Endothelial cell of umbilical vein (primary cell): ENCODE measurements at regions not wholly inside any gene's neighbourhood (a gene's known extent, or its start where the extent isn't known, plus 50 kb on each side); places are given as distances from the start of the nearest gene placed in this dataset.

Source experiments
- BruUV-seq: library from RNA; stranded (reverse); fragments of 400-500 nt; replicated peaks from 2 replicates; lab custom pipeline; 2021; lab: Mats Ljungman, UMichigan
- CTCF ChIA-PET: fragments of 300-600, 350-600 bp; sonication (Branson Sonifier 250); formaldehyde crosslinking; loops from one replicate; lab custom pipeline; 2021; ENCODE audit warnings: antibody characterized with exemption, inconsistent platforms; lab: Charles Lee
- POLR2A ChIA-PET: fragments of 300-600, 350-600 bp; sonication (Branson Sonifier 250); formaldehyde crosslinking; loops from one replicate; lab custom pipeline; 2021; ENCODE audit warnings: antibody characterized with exemption, inconsistent platforms; lab: Charles Lee
- DNase-seq: peaks from one replicate; pipeline ENCODE4 v3.0.0-alpha.2; 2011; ENCODE audit warnings: low read depth, low spot score
- FAIRE-seq: peaks from 2 replicates; lab custom pipeline; 2011; peaks lifted over from hg19 to GRCh38; lab: Jason Lieb, UNC
- H2AFZ ChIP-seq: 2 replicates; pipeline ENCODE4 v1.6.0; 2012; ENCODE audit warnings: low read depth, low read length, control low read depth, inconsistent platforms
- H3K27ac ChIP-seq: 2 replicates; pipeline ENCODE4 v1.5.1; 2011; ENCODE audit warnings: low read depth, mild to moderate bottlenecking, control low read depth, low read length, moderate library complexity; ENCODE audit not compliant: insufficient read depth
- H3K27me3 ChIP-seq, 2 experiments: 2 replicates each; pipeline versions ENCODE4 v1.6.0 to v1.6.1; 2011; ENCODE audit warnings: low read length in 2 of 2, mixed read lengths in 1 of 2; ENCODE audit not compliant: control insufficient read depth in 2 of 2, insufficient read depth in 2 of 2
- H3K36me3 ChIP-seq, 2 experiments: 2 replicates in 1 of 2; 3 replicates in 1 of 2; pipeline ENCODE4 v1.5.1; 2011; ENCODE audit warnings: low read length in 2 of 2, mild to moderate bottlenecking in 1 of 2, moderate library complexity in 1 of 2; ENCODE audit not compliant: control insufficient read depth in 2 of 2, insufficient read depth in 2 of 2; ENCODE audit errors: extremely low read depth in 1 of 2
- H3K4me1 ChIP-seq: 3 replicates; pipeline ENCODE4 v1.5.1; 2011; ENCODE audit warnings: mild to moderate bottlenecking, low read length; ENCODE audit not compliant: control insufficient read depth, insufficient read depth; ENCODE audit errors: extremely low read depth
- H3K4me2 ChIP-seq: 2 replicates; pipeline ENCODE4 v1.6.1; 2011; ENCODE audit warnings: low read length, control low read depth, mixed read lengths; ENCODE audit not compliant: insufficient read depth
- H3K4me3 ChIP-seq, 3 experiments: fragments of 200-600 bp in 1 of 3; sonication (generic), shearing (Covaris generic) in 1 of 3; replicated peaks in 1 of 3; 2 replicates each; pipeline ENCODE4 v1.5.1; 2011 to 2016; ENCODE audit warnings: control low read depth in 3 of 3, low read length in 3 of 3, mild to moderate bottlenecking in 2 of 3, inconsistent platforms in 1 of 3, low read depth in 1 of 3, moderate library complexity in 1 of 3; ENCODE audit not compliant: insufficient read depth in 1 of 3
- H3K79me2 ChIP-seq: 2 replicates; pipeline ENCODE4 v1.6.0; 2012; ENCODE audit warnings: low read length, inconsistent platforms; ENCODE audit not compliant: control insufficient read depth, insufficient read depth
- H3K9ac ChIP-seq: replicated peaks from 2 replicates; pipeline ENCODE3; 2011; ENCODE audit warnings: low read length, control low read depth; ENCODE audit not compliant: insufficient read depth; ENCODE audit errors: extremely low read depth
- H3K9me1 ChIP-seq: replicated peaks from 3 replicates; pipeline ENCODE4 v1.6.0; 2011; ENCODE audit warnings: mild to moderate bottlenecking, low read length; ENCODE audit not compliant: control insufficient read depth, insufficient read depth; ENCODE audit errors: extremely low read depth
- H3K9me3 ChIP-seq: replicated peaks from 2 replicates; pipeline ENCODE4 v1.5.1; 2012; ENCODE audit warnings: low read length, inconsistent platforms; ENCODE audit not compliant: control insufficient read depth, insufficient read depth
- H4K20me1 ChIP-seq: replicated peaks from 2 replicates; pipeline ENCODE3; 2011; ENCODE audit warnings: mild to moderate bottlenecking, low read length; ENCODE audit not compliant: control insufficient read depth, insufficient read depth; ENCODE audit errors: extremely low read depth
- CTCF ChIP-seq, 2 donors: IDR thresholded peaks; 1 replicate in 1 of 2; 2 replicates in 1 of 2; pipeline ENCODE4 v1.5.1; 2011; ENCODE audit warnings: low read length in 2 of 2, mild to moderate bottlenecking in 2 of 2, moderate library complexity in 2 of 2, control low read depth in 1 of 2, inconsistent platforms in 1 of 2, low read depth in 1 of 2; ENCODE audit not compliant: insufficient read depth in 1 of 2; ENCODE audit errors: extremely low read depth in 1 of 2
- EZH2 ChIP-seq: IDR thresholded peaks from 2 replicates; pipeline ENCODE4 v1.6.1; 2012; ENCODE audit warnings: borderline replicate concordance, low read depth, mild to moderate bottlenecking, moderate library complexity, low read length, inconsistent platforms; ENCODE audit not compliant: severe bottlenecking
- FOS ChIP-seq: IDR thresholded peaks from 2 replicates; pipeline ENCODE4 v1.6.1; 2011; ENCODE audit warnings: mild to moderate bottlenecking, low read length, moderate library complexity, borderline replicate concordance; ENCODE audit not compliant: insufficient read depth
- GATA2 ChIP-seq: IDR thresholded peaks from 2 replicates; pipeline ENCODE4 v1.7.0; 2011; ENCODE audit warnings: low read depth, mild to moderate bottlenecking, moderate library complexity, mixed read lengths, low read length; ENCODE audit not compliant: insufficient read length, insufficient read depth
- JUN ChIP-seq: IDR thresholded peaks from 2 replicates; pipeline ENCODE4 v1.6.1; 2011; ENCODE audit warnings: borderline replicate concordance, low read depth; ENCODE audit not compliant: insufficient read length, insufficient read depth
- MYC ChIP-seq: IDR thresholded peaks from one replicate; pipeline ENCODE4 v1.6.1; 2011; ENCODE audit warnings: mild to moderate bottlenecking, low read depth, low read length
- POLR2A ChIP-seq: IDR thresholded peaks from 2 replicates; pipeline ENCODE4 v1.6.1; 2012; ENCODE audit warnings: low read depth, mild to moderate bottlenecking, control low read depth, low read length
- POLR2AphosphoS5 ChIP-seq: IDR thresholded peaks from 2 replicates; pipeline ENCODE4 v1.6.1; 2012; ENCODE audit warnings: low read depth, mild to moderate bottlenecking, control low read depth, low read length, moderate library complexity; ENCODE audit not compliant: insufficient read depth
- dilution Hi-C: fragments of 300-500 bp; cut with MboI; formaldehyde crosslinking; loops from one replicate; pipeline ENCODE4 v1.15.0; 2019; ENCODE audit warnings: low sequenced_read_pairs; ENCODE audit not compliant: extremely low pct_ligation_motif_present
- intact Hi-C: fragments of 100-400 bp; cut with micrococcal nuclease; formaldehyde crosslinking; loops from one replicate; pipeline ENCODE4 v1.10.0; 2022
- TF ChIP-seq, protein P1 (sequence below): IDR thresholded peaks from 2 replicates; pipeline ENCODE4 v1.6.1; 2011; ENCODE audit not compliant: insufficient read depth, insufficient read length

GRCh38 chr3:18951333-18951732 is 197.0 kb upstream of the KCNH8 start:
- Histone ChIP-seq H2AFZ (no peak overlapping the region), H3K4me1 (no peaks in the 10 kb centered on the region), H3K4me3 (no peak overlapping the region), H3K79me2 (no peaks in the 10 kb centered on the region), H3K27ac (no peak overlapping the region), H3K4me2 (no peak overlapping the region), H4K20me1 (no peaks in the 10 kb centered on the region), H3K9ac (no peak overlapping the region), H3K27me3 (no peaks in the 10 kb centered on the region), H3K9me1 (no peaks in the 10 kb centered on the region), H3K9me3 (peaks cover 2% of the 10 kb centered on the region), H3K36me3 (no peaks in the 10 kb centered on the region)
- dilution Hi-C loops = no loop called here
- no peak for TF ChIP-seq POLR2AphosphoS5
- no peak for TF ChIP-seq POLR2A
- TF ChIP-seq EZH2 = no peak
- TF ChIP-seq JUN = no peak
- TF ChIP-seq, protein P1, sequence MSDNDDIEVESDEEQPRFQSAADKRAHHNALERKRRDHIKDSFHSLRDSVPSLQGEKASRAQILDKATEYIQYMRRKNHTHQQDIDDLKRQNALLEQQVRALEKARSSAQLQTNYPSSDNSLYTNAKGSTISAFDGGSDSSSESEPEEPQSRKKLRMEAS = no peak
- no peak for TF ChIP-seq CTCF (IDR thresholded peaks at IDR 0.05; ENCODE audit: extremely low read depth in 1 of 2, insufficient read depth in 1 of 2, low read depth in 1 of 2, low read length in 2 of 2)
- TF ChIP-seq MYC = no peak
- no peak for TF ChIP-seq GATA2
- TF ChIP-seq FOS = no peak
- ChIA-PET CTCF (no interaction called here), POLR2A (no interaction called here)
- no TSS peak for BruUV-seq
- DNase-seq (no peak), FAIRE-seq (no peak)
- intact Hi-C loops = no loop called here
